Right lobe of liver (tissue), 6 donors: ENCODE measurements at regions not wholly inside any gene's neighbourhood (a gene's known extent, or its start where the extent isn't known, plus 50 kb on each side); places are given as distances from the start of the nearest gene placed in this dataset.
"Not testable (repeated sequence)": the region's sequence is repeated elsewhere in the genome, so short reads cannot be mapped to it uniquely, and the experiment has no call there.

Source experiments
- ATAC-seq, 4 donors: fragments of 200-7000 bp; cut with Tn5 transposase; one replicate each; pipeline ENCODE4 v1.9.1; 2020; ENCODE audit warnings: mild to moderate bottlenecking in 4 of 4, moderate library complexity in 4 of 4
- DNase-seq, 3 donors: peaks; one replicate each; pipeline ENCODE4 v3.0.0-alpha.2; 2020
- H3K27ac ChIP-seq, 3 donors: fragments of 200-600 bp; one replicate each; pipeline ENCODE4 v1.8.0; 2022
- H3K27me3 ChIP-seq, 2 donors: fragments of 200-600 bp; one replicate each; pipeline ENCODE4 v1.8.0; 2022
- H3K36me3 ChIP-seq, 4 donors: fragments of 200-600 bp; sonication (generic) in 1 of 4; one replicate each; pipeline versions ENCODE4 v1.5.1 to v1.8.0; 2017 to 2022; ENCODE audit warnings: control low read depth in 1 of 4
- H3K4me1 ChIP-seq, 4 donors: fragments of 200-600 bp; sonication (generic) in 1 of 4; one replicate each; pipeline versions ENCODE4 v1.5.1 to v1.8.0; 2017 to 2022; ENCODE audit warnings: control low read depth in 1 of 4
- H3K4me3 ChIP-seq, 3 donors: fragments of 200-600 bp; one replicate each; pipeline ENCODE4 v1.8.0; 2022
- H3K9me3 ChIP-seq, 4 donors: fragments of 200-600 bp; sonication (generic) in 1 of 4; one replicate each; pipeline versions ENCODE4 v1.5.1 to v1.8.0; 2017 to 2022; ENCODE audit warnings: control low read depth in 1 of 4
- CTCF ChIP-seq, 4 donors: fragments of 200-600 bp in 3 of 4; fragments of 450-650 bp in 1 of 4; IDR thresholded peaks; one replicate each; pipeline versions ENCODE4 v1.5.1 to v1.8.0; 2016 to 2022; ENCODE audit warnings: antibody characterized with exemption in 4 of 4, mild to moderate bottlenecking in 2 of 4
- POLR2A ChIP-seq: fragments of 450-650 bp; IDR thresholded peaks from one replicate; pipeline ENCODE4 v1.6.1; 2017; ENCODE audit warnings: antibody characterized with exemption, mild to moderate bottlenecking
- WGBS: methylation state at CpG from one replicate; pipeline ENCODE4 v1.1.6; 2018; ENCODE audit warnings: low coverage, low lambda C conversion rate; ENCODE audit not compliant: insufficient coverage; ENCODE audit errors: missing lambda C conversion rate; 5-methylcytosine and 5-hydroxymethylcytosine counted together
- intact Hi-C, 2 donors: fragments of 100-400 bp; cut with DNase I; formaldehyde crosslinking; loops; one replicate each; pipeline versions ENCODE4 v1.11.2 to v1.14.1; 2022
- donor health status: DM: no; HTN: yes; CAD: no.
- donor health status: DM: no; HTN: no; CAD: no.
- donor health status: DM: no; HTN: no; CAD: no.
- donor health status: DM: no; HTN: yes; CAD: no.
- donor health status: DM: no; HTN: yes; CAD: no.

DNA sequence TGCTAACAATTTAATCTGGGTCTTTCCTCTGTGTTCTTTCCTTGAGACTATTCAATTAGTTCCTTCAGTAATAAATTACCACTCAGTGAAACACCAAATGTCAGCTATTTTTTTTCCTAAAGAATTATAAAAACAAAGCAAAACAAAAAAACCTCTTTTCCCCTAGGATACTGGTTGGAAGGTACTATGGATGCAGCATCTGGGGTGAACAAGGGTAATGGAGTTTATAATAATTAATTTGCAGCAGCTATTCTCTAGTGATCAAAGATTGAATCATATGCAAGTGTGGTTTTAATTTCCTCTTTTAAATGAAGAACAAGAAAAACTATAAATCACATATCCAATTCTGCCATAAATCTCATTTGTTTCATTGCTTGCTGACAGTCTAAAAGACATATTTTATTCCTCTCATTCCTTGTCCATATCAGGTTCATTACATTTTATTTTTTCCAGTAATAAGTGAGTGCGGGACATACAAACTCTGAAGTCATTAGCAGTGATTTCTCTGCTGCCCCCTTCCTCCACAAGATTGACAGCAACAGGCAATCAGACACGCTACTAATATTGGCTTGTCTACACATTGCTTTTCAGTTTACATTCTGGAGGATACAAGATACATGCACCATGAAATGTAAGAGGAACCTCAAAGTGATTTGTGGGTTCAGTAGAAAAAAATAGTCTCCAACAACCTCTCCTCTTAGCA is 1093.4 kb upstream of the SLIT2 start:
- Histone ChIP-seq H3K4me3 (no peak overlapping the region), H3K4me1 (no peaks in the 10 kb centered on the region), H3K9me3 (no peaks in the 10 kb centered on the region), H3K27me3 (no peaks in the 10 kb centered on the region), H3K36me3 (no peaks in the 10 kb centered on the region), H3K27ac (no peak overlapping the region)
- ATAC-seq (no peak), DNase-seq (no peak)
- intact Hi-C loops = no loop called here
- WGBS = 34% methylated on average over 2 of the region's 2 CpGs
- TF ChIP-seq CTCF (IDR thresholded peaks at IDR 0.05) = no peak
- TF ChIP-seq POLR2A = no peak

GRCh38 chr4:19156786-19157185 is 1094.9 kb upstream of the SLIT2 start:
- TF ChIP-seq POLR2A (no peak), CTCF (IDR thresholded peaks at IDR 0.05) (no peak)
- no peaks in the 10 kb centered on the region for H3K4me1 ChIP-seq
- no peaks in the 10 kb centered on the region for H3K9me3 ChIP-seq
- H3K27me3 ChIP-seq = no peaks in the 10 kb centered on the region
- WGBS = 17% methylated on average over 2 of the region's 3 CpGs
- intact Hi-C loops = no loop called here
- no peak overlapping the region for H3K4me3 ChIP-seq
- DNase-seq (no peak), ATAC-seq (no peak)
- H3K36me3 ChIP-seq = no peaks in the 10 kb centered on the region
- no peak overlapping the region for H3K27ac ChIP-seq

DNA sequence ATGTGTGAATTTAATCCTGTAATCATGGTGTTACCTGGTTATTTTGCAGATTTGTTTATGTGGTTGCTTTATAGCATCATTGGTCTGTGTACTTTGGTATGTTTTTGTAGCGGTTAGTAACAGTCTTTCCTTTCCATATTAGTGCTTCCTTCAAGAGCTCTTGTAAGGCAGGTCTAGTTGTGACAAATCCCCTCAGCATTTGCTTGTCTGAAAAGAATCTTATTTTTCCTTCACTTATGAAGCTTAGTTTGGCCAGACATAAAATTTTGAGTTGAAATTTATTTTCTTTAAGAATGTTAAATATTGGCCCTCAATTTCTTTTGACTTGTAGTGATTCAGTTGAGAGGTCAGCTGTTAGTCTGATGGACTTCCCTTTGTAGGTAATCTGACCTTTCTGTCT is 1096.1 kb upstream of the SLIT2 start:
- H3K4me1 ChIP-seq = no peaks in the 10 kb centered on the region
- WGBS = 67% methylated on average over 1 of the region's 1 CpG
- H3K9me3 ChIP-seq = no peaks in the 10 kb centered on the region
- intact Hi-C loops = no loop called here
- no peak for TF ChIP-seq CTCF (IDR thresholded peaks at IDR 0.05)
- TF ChIP-seq POLR2A = no peak
- H3K4me3 ChIP-seq = no peak overlapping the region
- H3K27ac ChIP-seq = no peak overlapping the region
- H3K36me3 ChIP-seq = no peaks in the 10 kb centered on the region
- no peaks in the 10 kb centered on the region for H3K27me3 ChIP-seq
- ATAC-seq (no peak), DNase-seq (no peak)

DNA sequence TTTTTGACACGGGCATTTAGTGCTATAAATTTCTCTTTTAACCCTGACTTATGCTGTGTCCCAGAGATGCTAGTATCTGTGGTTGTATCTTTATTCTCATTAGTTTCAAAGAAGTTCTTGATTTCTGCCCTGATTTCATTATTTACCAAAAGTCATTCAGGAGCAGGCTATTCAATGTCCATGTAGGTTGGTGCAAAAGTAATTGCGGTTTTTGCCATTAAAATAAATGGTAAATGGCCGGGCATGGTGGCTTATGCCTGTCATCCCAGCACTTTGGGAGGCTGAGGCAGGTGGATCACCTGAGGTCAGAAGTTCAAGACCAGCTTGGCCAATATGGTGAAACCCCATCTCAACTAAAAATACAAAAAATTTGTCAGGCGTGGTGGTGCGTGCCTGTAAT is 1097.4 kb upstream of the SLIT2 start:
- H3K27me3 ChIP-seq, DNase-seq, H3K4me1 ChIP-seq, H3K9me3 ChIP-seq, H3K27ac ChIP-seq, H3K36me3 ChIP-seq, ATAC-seq, H3K4me3 ChIP-seq, intact Hi-C loops: not testable (repeated sequence)
- WGBS = 59% methylated on average over 5 of the region's 5 CpGs

GRCh38 chr4:19152264-19152663 is 1099.4 kb upstream of the SLIT2 start:
- Histone ChIP-seq H3K36me3 (no peaks in the 10 kb centered on the region), H3K4me1 (no peaks in the 10 kb centered on the region), H3K27me3 (no peaks in the 10 kb centered on the region), H3K4me3 (no peak overlapping the region), H3K27ac (no peak overlapping the region), H3K9me3 (no peaks in the 10 kb centered on the region)
- DNase-seq (no peak), ATAC-seq (no peak)
- no peak for TF ChIP-seq POLR2A
- TF ChIP-seq CTCF (IDR thresholded peaks at IDR 0.05) = no peak
- WGBS = 43% methylated on average over 2 of the region's 2 CpGs
- intact Hi-C loops = no loop called here
